Neural cell (in vitro differentiated cells): ENCODE measurements at regions not wholly inside any gene's neighbourhood (a gene's known extent, or its start where the extent isn't known, plus 50 kb on each side); places are given as distances from the start of the nearest gene placed in this dataset.

Experiments
- EZH2 ChIP-seq: fragments of 200-600, 300-800 bp; shearing (Covaris generic), sonication (generic); IDR thresholded peaks from 2 replicates; pipeline ENCODE4 v1.6.1; 2014; ENCODE audit warnings: antibody characterized with exemption, low read length, borderline replicate concordance, mild to moderate bottlenecking; ENCODE audit not compliant: insufficient read depth, poor library complexity, severe bottlenecking
- MXI1 ChIP-seq: fragments of 450-650 bp; conservative IDR thresholded peaks from 2 replicates; pipeline ENCODE4 v1.6.1; 2014; ENCODE audit warnings: antibody characterized with exemption, mild to moderate bottlenecking; ENCODE audit not compliant: poor library complexity, severe bottlenecking
- POLR2AphosphoS5 ChIP-seq: IDR thresholded peaks from 2 replicates; pipeline ENCODE4 v1.6.1; 2012
- SMC3 ChIP-seq: fragments of 450-650 bp; conservative IDR thresholded peaks from 2 replicates; pipeline ENCODE4 v1.6.1; 2014; ENCODE audit warnings: antibody characterized with exemption, mild to moderate bottlenecking, moderate library complexity; ENCODE audit not compliant: poor library complexity
- TAF1 ChIP-seq: IDR thresholded peaks from 2 replicates; pipeline ENCODE4 v1.6.1; 2012; ENCODE audit warnings: low read depth
- TF ChIP-seq, protein P1 (sequence below): fragments of 450-650 bp; IDR thresholded peaks from 2 replicates; pipeline ENCODE4 v1.5.1; 2014; ENCODE audit warnings: antibody characterized with exemption, mild to moderate bottlenecking, moderate library complexity; ENCODE audit not compliant: poor library complexity, severe bottlenecking

GRCh38 chr4:22045051-22045630 lies 96.6 kb upstream of the KCNIP4 start:
- TF ChIP-seq, protein P1, sequence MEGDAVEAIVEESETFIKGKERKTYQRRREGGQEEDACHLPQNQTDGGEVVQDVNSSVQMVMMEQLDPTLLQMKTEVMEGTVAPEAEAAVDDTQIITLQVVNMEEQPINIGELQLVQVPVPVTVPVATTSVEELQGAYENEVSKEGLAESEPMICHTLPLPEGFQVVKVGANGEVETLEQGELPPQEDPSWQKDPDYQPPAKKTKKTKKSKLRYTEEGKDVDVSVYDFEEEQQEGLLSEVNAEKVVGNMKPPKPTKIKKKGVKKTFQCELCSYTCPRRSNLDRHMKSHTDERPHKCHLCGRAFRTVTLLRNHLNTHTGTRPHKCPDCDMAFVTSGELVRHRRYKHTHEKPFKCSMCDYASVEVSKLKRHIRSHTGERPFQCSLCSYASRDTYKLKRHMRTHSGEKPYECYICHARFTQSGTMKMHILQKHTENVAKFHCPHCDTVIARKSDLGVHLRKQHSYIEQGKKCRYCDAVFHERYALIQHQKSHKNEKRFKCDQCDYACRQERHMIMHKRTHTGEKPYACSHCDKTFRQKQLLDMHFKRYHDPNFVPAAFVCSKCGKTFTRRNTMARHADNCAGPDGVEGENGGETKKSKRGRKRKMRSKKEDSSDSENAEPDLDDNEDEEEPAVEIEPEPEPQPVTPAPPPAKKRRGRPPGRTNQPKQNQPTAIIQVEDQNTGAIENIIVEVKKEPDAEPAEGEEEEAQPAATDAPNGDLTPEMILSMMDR, result no peak
- TF ChIP-seq EZH2, result no peak
- TF ChIP-seq MXI1, result no peak
- TF ChIP-seq TAF1, result no peak
- TF ChIP-seq POLR2AphosphoS5, result no peak
- TF ChIP-seq SMC3, result no peak
